ENCODE measurements at regions not wholly inside any gene's neighbourhood (a gene's known extent, or its start where the extent isn't known, plus 50 kb on each side); places are given as distances from the start of the nearest gene placed in this dataset.
"Not testable (repeated sequence)": the region's sequence is repeated elsewhere in the genome, so short reads cannot be mapped to it uniquely, and the experiment has no call there.

DNA sequence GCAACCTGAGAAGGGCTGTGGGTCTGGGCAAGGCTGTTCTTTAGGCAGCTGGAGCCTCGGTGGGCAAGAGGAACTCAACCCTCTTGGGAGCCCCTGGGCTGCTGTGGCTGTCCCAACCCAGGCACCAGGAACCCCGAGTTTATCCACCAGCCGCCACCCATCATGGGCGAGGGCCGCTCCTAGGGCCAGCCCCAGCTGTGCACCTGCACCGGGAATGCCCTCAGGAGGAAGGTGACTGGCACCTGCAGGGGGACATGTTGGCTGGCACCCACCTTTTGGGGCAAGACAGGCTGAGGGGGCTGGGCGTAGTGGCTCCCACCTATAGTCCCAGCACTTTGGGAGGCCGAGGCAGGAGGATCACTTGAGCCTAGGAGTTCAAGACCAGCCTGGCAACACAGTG is 393.8 kb upstream of the ZNF722 start:
- not testable (repeated sequence) for TF ChIP-seq POLR2A (IDR thresholded peaks at IDR 0.05)
- TF ChIP-seq, protein P1, sequence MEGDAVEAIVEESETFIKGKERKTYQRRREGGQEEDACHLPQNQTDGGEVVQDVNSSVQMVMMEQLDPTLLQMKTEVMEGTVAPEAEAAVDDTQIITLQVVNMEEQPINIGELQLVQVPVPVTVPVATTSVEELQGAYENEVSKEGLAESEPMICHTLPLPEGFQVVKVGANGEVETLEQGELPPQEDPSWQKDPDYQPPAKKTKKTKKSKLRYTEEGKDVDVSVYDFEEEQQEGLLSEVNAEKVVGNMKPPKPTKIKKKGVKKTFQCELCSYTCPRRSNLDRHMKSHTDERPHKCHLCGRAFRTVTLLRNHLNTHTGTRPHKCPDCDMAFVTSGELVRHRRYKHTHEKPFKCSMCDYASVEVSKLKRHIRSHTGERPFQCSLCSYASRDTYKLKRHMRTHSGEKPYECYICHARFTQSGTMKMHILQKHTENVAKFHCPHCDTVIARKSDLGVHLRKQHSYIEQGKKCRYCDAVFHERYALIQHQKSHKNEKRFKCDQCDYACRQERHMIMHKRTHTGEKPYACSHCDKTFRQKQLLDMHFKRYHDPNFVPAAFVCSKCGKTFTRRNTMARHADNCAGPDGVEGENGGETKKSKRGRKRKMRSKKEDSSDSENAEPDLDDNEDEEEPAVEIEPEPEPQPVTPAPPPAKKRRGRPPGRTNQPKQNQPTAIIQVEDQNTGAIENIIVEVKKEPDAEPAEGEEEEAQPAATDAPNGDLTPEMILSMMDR (IDR thresholded peaks at IDR 0.05): not testable (repeated sequence)

Measured in tibial nerve (tissue), 3 donors.